SK-N-SH treated with all-trans-retinoic acid at 6 μM for 48 hours (cell line): ENCODE measurements at regions not wholly inside any gene's neighbourhood (a gene's known extent, or its start where the extent isn't known, plus 50 kb on each side); places are given as distances from the start of the nearest gene placed in this dataset.

ENCODE experiments used
- ATAC-seq: fragments of 200-7000 bp; cut with Tn5 transposase; 3 replicates; pipeline ENCODE4 v1.9.1; 2020; ENCODE audit warnings: mild to moderate bottlenecking, moderate library complexity
- ARNTL ChIP-seq: fragments of 450-650 bp; formaldehyde crosslinking; IDR thresholded peaks from 2 replicates; pipeline ENCODE4 v1.5.0; 2020; ENCODE audit warnings: low read depth, mild to moderate bottlenecking, moderate library complexity, borderline replicate concordance
- BACH2 ChIP-seq: fragments of 250-450 bp; sonication (Bioruptor Pico); IDR thresholded peaks from 2 replicates; pipeline ENCODE4 v1.9.0; 2021; ENCODE audit warnings: mild to moderate bottlenecking, borderline replicate concordance
- CSDC2 ChIP-seq: fragments of 250-450 bp; sonication (Bioruptor Pico); IDR thresholded peaks from 2 replicates; pipeline ENCODE4 v1.5.0; 2020; ENCODE audit warnings: mild to moderate bottlenecking, moderate library complexity
- GLIS3 ChIP-seq: fragments of 250-450 bp; sonication (Bioruptor Pico); IDR thresholded peaks from 2 replicates; pipeline ENCODE4 v1.5.0; 2020; ENCODE audit warnings: mild to moderate bottlenecking, moderate library complexity
- ISL1 ChIP-seq: fragments of 250-450 bp; sonication (Bioruptor Pico); IDR thresholded peaks from 2 replicates; pipeline ENCODE4 v2.1.2; 2022; ENCODE audit warnings: mild to moderate bottlenecking, moderate library complexity
- OSR1 ChIP-seq: fragments of 250-450 bp; sonication (Bioruptor Pico); IDR thresholded peaks from 2 replicates; pipeline ENCODE4 v1.8.0; 2022; ENCODE audit warnings: moderate library complexity, mild to moderate bottlenecking, inconsistent platforms
- PATZ1 ChIP-seq: fragments of 250-450 bp; sonication (Bioruptor Pico); IDR thresholded peaks from 2 replicates; pipeline ENCODE4 v1.8.0; 2020; ENCODE audit warnings: mild to moderate bottlenecking, moderate library complexity, borderline replicate concordance
- POU6F1 ChIP-seq: fragments of 250-450 bp; sonication (Bioruptor Pico); IDR thresholded peaks from 2 replicates; pipeline ENCODE4 v1.8.0; 2021; ENCODE audit warnings: low read depth, mild to moderate bottlenecking, moderate library complexity, borderline replicate concordance
- RARB ChIP-seq: fragments of 250-450 bp; sonication (Bioruptor Pico); IDR thresholded peaks from 2 replicates; pipeline ENCODE4 v1.8.0; 2021; ENCODE audit warnings: mild to moderate bottlenecking, moderate library complexity
- SNAI2 ChIP-seq: fragments of 250-450 bp; sonication (Bioruptor Pico); IDR thresholded peaks from 2 replicates; pipeline ENCODE4 v1.5.0; 2020; ENCODE audit warnings: mild to moderate bottlenecking, moderate library complexity
- TCF4 ChIP-seq: fragments of 250-450 bp; sonication (Bioruptor Pico); IDR thresholded peaks from 2 replicates; pipeline ENCODE4 v1.8.0; 2021; ENCODE audit warnings: mild to moderate bottlenecking, moderate library complexity, borderline replicate concordance
- TOX ChIP-seq: fragments of 250-450 bp; sonication (Bioruptor Pico); IDR thresholded peaks from 2 replicates; pipeline ENCODE4 v1.8.0; 2021; ENCODE audit warnings: mild to moderate bottlenecking, moderate library complexity, borderline replicate concordance
- ZC3H10 ChIP-seq: fragments of 250-450 bp; sonication (Bioruptor Pico); IDR thresholded peaks from 2 replicates; pipeline ENCODE4 v1.5.1; 2021; ENCODE audit warnings: mild to moderate bottlenecking, moderate library complexity
- ZFP3 ChIP-seq: fragments of 250-450 bp; sonication (Bioruptor Pico); IDR thresholded peaks from 2 replicates; pipeline ENCODE4 v1.5.0; 2020; ENCODE audit warnings: mild to moderate bottlenecking, moderate library complexity
- ZFP30 ChIP-seq: fragments of 450-650 bp; formaldehyde crosslinking; IDR thresholded peaks from 2 replicates; pipeline ENCODE4 v1.5.0; 2022; ENCODE audit warnings: mild to moderate bottlenecking, moderate library complexity
- ZNF565 ChIP-seq: fragments of 450-650 bp; formaldehyde crosslinking; conservative IDR thresholded peaks from 2 replicates; pipeline ENCODE4 v1.5.0; 2020; ENCODE audit warnings: low read depth, mild to moderate bottlenecking, moderate library complexity
- ZNF70 ChIP-seq: fragments of 450-650 bp; formaldehyde crosslinking; IDR thresholded peaks from 2 replicates; pipeline ENCODE4 v1.5.0; 2020; ENCODE audit warnings: mild to moderate bottlenecking, moderate library complexity
- ZNF8 ChIP-seq: fragments of 450-650 bp; formaldehyde crosslinking; IDR thresholded peaks from 2 replicates; pipeline ENCODE4 v1.5.0; 2020; ENCODE audit warnings: mild to moderate bottlenecking, moderate library complexity
- TF ChIP-seq, protein P1 (sequence below): fragments of 250-450 bp; sonication (Bioruptor Pico); IDR thresholded peaks from 2 replicates; pipeline ENCODE4 v1.5.1; 2020; ENCODE audit warnings: low read depth, mild to moderate bottlenecking, moderate library complexity

DNA sequence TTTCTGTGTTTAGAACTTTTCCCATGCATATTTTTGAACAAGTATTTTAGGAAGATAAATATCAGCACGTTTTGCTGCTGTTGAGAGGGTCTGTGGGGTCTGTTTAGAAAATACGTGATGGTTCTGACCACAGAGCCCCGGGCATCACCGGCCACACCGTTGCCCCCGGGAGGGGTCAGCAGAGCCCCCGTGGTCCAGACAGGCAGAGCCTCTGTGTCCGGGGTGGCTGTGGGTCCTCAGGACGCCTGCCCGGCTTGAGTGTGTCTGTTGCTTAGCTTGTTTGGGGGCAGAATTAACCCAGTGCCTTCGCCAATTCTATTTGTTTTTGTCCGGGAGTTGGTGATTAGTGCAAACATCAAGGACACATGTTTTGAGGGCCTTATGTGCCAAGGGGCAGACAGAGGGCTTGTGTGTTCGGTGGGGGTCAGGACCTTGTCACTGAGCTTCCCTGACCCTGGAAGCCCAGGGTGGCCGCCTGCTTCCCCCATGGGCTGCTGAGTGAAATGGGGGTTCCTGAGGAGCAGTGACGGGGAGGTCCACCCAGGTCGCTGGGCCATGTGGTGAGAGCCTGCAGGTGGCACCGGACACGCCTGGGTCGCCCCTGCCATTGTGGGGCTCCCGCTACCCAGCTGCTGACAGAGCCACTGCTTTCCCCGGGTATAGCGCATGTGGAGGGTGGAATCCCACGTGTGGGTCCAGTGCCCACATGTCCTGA is 122.2 kb downstream of the SIK1 start:
- no peak for ATAC-seq
- TF ChIP-seq GLIS3 (CRISPR knock-in tag): no peak
- TF ChIP-seq, protein P1, sequence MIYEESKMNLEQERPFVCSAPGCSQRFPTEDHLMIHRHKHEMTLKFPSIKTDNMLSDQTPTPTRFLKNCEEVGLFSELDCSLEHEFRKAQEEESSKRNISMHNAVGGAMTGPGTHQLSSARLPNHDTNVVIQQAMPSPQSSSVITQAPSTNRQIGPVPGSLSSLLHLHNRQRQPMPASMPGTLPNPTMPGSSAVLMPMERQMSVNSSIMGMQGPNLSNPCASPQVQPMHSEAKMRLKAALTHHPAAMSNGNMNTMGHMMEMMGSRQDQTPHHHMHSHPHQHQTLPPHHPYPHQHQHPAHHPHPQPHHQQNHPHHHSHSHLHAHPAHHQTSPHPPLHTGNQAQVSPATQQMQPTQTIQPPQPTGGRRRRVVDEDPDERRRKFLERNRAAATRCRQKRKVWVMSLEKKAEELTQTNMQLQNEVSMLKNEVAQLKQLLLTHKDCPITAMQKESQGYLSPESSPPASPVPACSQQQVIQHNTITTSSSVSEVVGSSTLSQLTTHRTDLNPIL (CRISPR knock-in tag): no peak

GRCh38 chr21:43304206-43304605 is 122.7 kb downstream of the SIK1 start:
- ATAC-seq: no peak
- TF ChIP-seq TOX: no peak
- TF ChIP-seq TCF4 (CRISPR knock-in tag): no peak
- TF ChIP-seq GLIS3 (CRISPR knock-in tag): no peak
- TF ChIP-seq ZFP30 (CRISPR knock-in tag): no peak
- TF ChIP-seq POU6F1 (CRISPR knock-in tag): no peak
- no peak for TF ChIP-seq ISL1 (CRISPR knock-in tag)

- ATAC-seq: no peak
- TF ChIP-seq ZFP30 (CRISPR knock-in tag) (no peak), ZC3H10 (CRISPR knock-in tag) (no peak), BACH2 (CRISPR knock-in tag) (no peak), ZNF70 (no peak), OSR1 (no peak), RARB (CRISPR knock-in tag) (no peak)
These were observed 123.4 kb downstream of the SIK1 start for GRCh38 chr21:43303275-43304178.

GRCh38 chr21:43302769-43303168 is 124.2 kb downstream of the SIK1 start:
- TF ChIP-seq ARNTL (CRISPR knock-in tag) (no peak), ZNF70 (no peak), ISL1 (CRISPR knock-in tag) (no peak), ZFP3 (CRISPR knock-in tag) (no peak), CSDC2 (CRISPR knock-in tag) (no peak), GLIS3 (CRISPR knock-in tag) (no peak), SNAI2 (CRISPR knock-in tag) (no peak), POU6F1 (CRISPR knock-in tag) (no peak), OSR1 (no peak), TOX (no peak), ZFP30 (CRISPR knock-in tag) (no peak)
- TF ChIP-seq, protein P1 (CRISPR knock-in tag): no peak
- ATAC-seq: no peak

GRCh38 chr21:43302062-43302700 is 124.8 kb downstream of the SIK1 start:
- TF ChIP-seq POU6F1 (CRISPR knock-in tag) (no peak), TCF4 (CRISPR knock-in tag) (no peak), ZFP3 (CRISPR knock-in tag) (no peak), PATZ1 (CRISPR knock-in tag) (no peak), ISL1 (CRISPR knock-in tag) (no peak), ZFP30 (CRISPR knock-in tag) (no peak), ZNF70 (no peak), ARNTL (CRISPR knock-in tag) (no peak), RARB (CRISPR knock-in tag) (no peak), ZC3H10 (CRISPR knock-in tag) (no peak), ZNF8 (CRISPR knock-in tag) (no peak), ZNF565 (CRISPR knock-in tag) (no peak)
- TF ChIP-seq, protein P1 (CRISPR knock-in tag): no peak
- TF ChIP-seq, all 23 proteins: peak for 0
- ATAC-seq: no peak
